NCI-H1436 (cell line): ENCODE measurements at regions not wholly inside any gene's neighbourhood (a gene's known extent, or its start where the extent isn't known, plus 50 kb on each side); places are given as distances from the start of the nearest gene placed in this dataset.
"Not testable (repeated sequence)": the region's sequence is repeated elsewhere in the genome, so short reads cannot be mapped to it uniquely, and the experiment has no call there.

Experiments
- DNase-seq: peaks from one replicate; lab custom pipeline; 2025; lab: John Stamatoyannopoulos, UW

- no peak for DNase-seq
These were observed 473.3 kb upstream of the SLC35B3 start for GRCh38 chr6:8908638-8909037.

- DNase-seq, result no peak
These were observed 471.4 kb upstream of the SLC35B3 start for GRCh38 chr6:8906699-8907098.

- no peak for DNase-seq
These were observed 470.4 kb upstream of the SLC35B3 start for GRCh38 chr6:8905757-8906156.

- peak; percentile 1 for DNase-seq
These were observed 469.4 kb upstream of the SLC35B3 start for GRCh38 chr6:8904754-8905153.

- DNase-seq, result no peak
These were observed 464.7 kb upstream of the SLC35B3 start for GRCh38 chr6:8900056-8900455.

- no peak for DNase-seq
These were observed 454.2 kb upstream of the SLC35B3 start for GRCh38 chr6:8889514-8889913.

GRCh38 chr6:8888468-8888867 lies 453.1 kb upstream of the SLC35B3 start:
- no peak for DNase-seq

GRCh38 chr6:8881663-8882062 lies 446.3 kb upstream of the SLC35B3 start:
- no peak for DNase-seq

- no peak for DNase-seq
These were observed 444.0 kb upstream of the SLC35B3 start for GRCh38 chr6:8879334-8879733.

- no peak for DNase-seq
These were observed 440.6 kb upstream of the SLC35B3 start for GRCh38 chr6:8875986-8876385.

GRCh38 chr6:8872589-8872988 lies 437.2 kb upstream of the SLC35B3 start:
- no peak for DNase-seq

GRCh38 chr6:8865451-8865850 lies 430.1 kb upstream of the SLC35B3 start:
- DNase-seq, result no peak

GRCh38 chr6:8860671-8861070 lies 425.3 kb upstream of the SLC35B3 start:
- DNase-seq, result no peak

GRCh38 chr6:8859501-8859900 lies 424.2 kb upstream of the SLC35B3 start:
- DNase-seq, result no peak

- DNase-seq, result no peak
These were observed 423.5 kb upstream of the SLC35B3 start for GRCh38 chr6:8858854-8859331.

GRCh38 chr6:8857160-8857559 lies 421.8 kb upstream of the SLC35B3 start:
- DNase-seq, result no peak

- no peak for DNase-seq
These were observed 420.1 kb upstream of the SLC35B3 start for GRCh38 chr6:8855411-8855810.

GRCh38 chr6:8852332-8852731 lies 417.0 kb upstream of the SLC35B3 start:
- no peak for DNase-seq

- not testable (repeated sequence) for DNase-seq
These were observed 411.3 kb upstream of the SLC35B3 start for GRCh38 chr6:8846680-8847079.

GRCh38 chr6:8845690-8846089 lies 410.3 kb upstream of the SLC35B3 start:
- DNase-seq, result no peak

- no peak for DNase-seq
These were observed 409.6 kb upstream of the SLC35B3 start for GRCh38 chr6:8844968-8845367.

- no peak for DNase-seq
These were observed 404.3 kb upstream of the SLC35B3 start for GRCh38 chr6:8839626-8840025.

GRCh38 chr6:8837343-8837742 lies 402.0 kb upstream of the SLC35B3 start:
- DNase-seq, result no peak

- DNase-seq, result not testable (repeated sequence)
These were observed 397.4 kb upstream of the SLC35B3 start for GRCh38 chr6:8832695-8833094.
